HepG2 (cell line): ENCODE measurements at regions not wholly inside any gene's neighbourhood (a gene's known extent, or its start where the extent isn't known, plus 50 kb on each side); places are given as distances from the start of the nearest gene placed in this dataset.

Experiments used
- ARNT ChIP-seq: fragments of 450-650 bp; IDR thresholded peaks from 2 replicates; pipeline ENCODE4 v1.6.1; 2017
- CCAR2 ChIP-seq: fragments of 200-400 bp; formaldehyde crosslinking; optimal IDR thresholded peaks from 2 replicates; pipeline ENCODE3; 2018; ENCODE audit warnings: low read depth, mild to moderate bottlenecking, low read length, moderate library complexity
- CTCF ChIP-seq: sonication (generic); formaldehyde crosslinking; IDR thresholded peaks from 2 replicates; pipeline ENCODE4 v1.5.0; 2020; ENCODE audit warnings: mild to moderate bottlenecking, missing genetic modification reagents, moderate library complexity
- ELF1 ChIP-seq: sonication (generic); formaldehyde crosslinking; IDR thresholded peaks from 2 replicates; pipeline ENCODE4 v1.4.0; 2020; ENCODE audit warnings: missing genetic modification reagents
- MAFG ChIP-seq: sonication (generic); formaldehyde crosslinking; IDR thresholded peaks from 2 replicates; pipeline ENCODE4 v1.5.1; 2020; ENCODE audit warnings: mild to moderate bottlenecking, missing genetic modification reagents
- POLR2A ChIP-seq, 2 experiments: IDR thresholded peaks; 2 replicates each; pipeline ENCODE4 v1.6.1; 2011; ENCODE audit warnings: low read depth in 2 of 2, low read length in 2 of 2, mild to moderate bottlenecking in 1 of 2, moderate library complexity in 1 of 2; ENCODE audit not compliant: insufficient read depth in 1 of 2
- THAP8 ChIP-seq: sonication (generic); formaldehyde crosslinking; IDR thresholded peaks from 2 replicates; pipeline ENCODE4 v1.5.1; 2020; ENCODE audit warnings: missing genetic modification reagents, mild to moderate bottlenecking, borderline replicate concordance
- ZNF441 ChIP-seq: sonication (generic); formaldehyde crosslinking; IDR thresholded peaks from 2 replicates; pipeline ENCODE4 v1.7.0; 2021; ENCODE audit warnings: missing genetic modification reagents, borderline replicate concordance
- ZNF776 ChIP-seq: sonication (generic); formaldehyde crosslinking; IDR thresholded peaks from 2 replicates; pipeline ENCODE4 v1.4.0; 2020; ENCODE audit warnings: mild to moderate bottlenecking, missing genetic modification reagents

GRCh38 chr2:111636905-111637304 lies 247.1 kb downstream of the ANAPC1 start:
- no peak for TF ChIP-seq MAFG (CRISPR knock-in tag)
- TF ChIP-seq CCAR2, result no peak
- no peak for TF ChIP-seq ELF1 (CRISPR knock-in tag)
- no peak for TF ChIP-seq POLR2A (IDR thresholded peaks at IDR 0.05; ENCODE audit: insufficient read depth in 1 of 2, low read depth in 2 of 2, low read length in 2 of 2)
- no peak for TF ChIP-seq THAP8 (CRISPR knock-in tag)
- no peak for TF ChIP-seq ARNT
- TF ChIP-seq ZNF776 (CRISPR knock-in tag), result no peak
- no peak for TF ChIP-seq ZNF441 (CRISPR knock-in tag)
- TF ChIP-seq CTCF (CRISPR knock-in tag), result no peak
